ENCODE measurements at regions not wholly inside any gene's neighbourhood (a gene's known extent, or its start where the extent isn't known, plus 50 kb on each side); places are given as distances from the start of the nearest gene placed in this dataset.

GRCh38 chr6:19299129-19299528, 538.0 kb upstream of the ID4 start:
- TF ChIP-seq EZH2phosphoT487 (IDR thresholded peaks at IDR 0.05; ENCODE audit: borderline replicate concordance, low read length) (no peak), CTCF (conservative IDR thresholded peaks at IDR 0.05; ENCODE audit: low read depth, low read length) (no peak), EZH2 (IDR thresholded peaks at IDR 0.05; ENCODE audit: low read length, unreplicated experiment) (no peak)

Data from PC-3 (cell line).